ENCODE measurements at regions not wholly inside any gene's neighbourhood (a gene's known extent, or its start where the extent isn't known, plus 50 kb on each side); places are given as distances from the start of the nearest gene placed in this dataset.

- TF ChIP-seq RXRA (IDR thresholded peaks at IDR 0.05; ENCODE audit: borderline replicate concordance, low read depth), result no peak
- no peak for TF ChIP-seq CTCF (IDR thresholded peaks at IDR 0.05)
- TF ChIP-seq FOXM1 (IDR thresholded peaks at IDR 0.05; ENCODE audit: low read depth), result no peak
- no peak for TF ChIP-seq EP300 (IDR thresholded peaks at IDR 0.05; ENCODE audit: borderline replicate concordance in 1 of 2, low read depth in 1 of 2, low read length in 1 of 2)
- no peak for TF ChIP-seq ZBTB33 (IDR thresholded peaks at IDR 0.05; ENCODE audit: borderline replicate concordance, low read depth)
- TF ChIP-seq TAF1 (IDR thresholded peaks at IDR 0.05; ENCODE audit: borderline replicate concordance, low read depth, low read length), result no peak
- TF ChIP-seq MAX (IDR thresholded peaks at IDR 0.05; ENCODE audit: low read depth), result no peak
- no peak for TF ChIP-seq GABPA (IDR thresholded peaks at IDR 0.05; ENCODE audit: low read depth)
- no peak for TF ChIP-seq POLR2AphosphoS5 (IDR thresholded peaks at IDR 0.05; ENCODE audit: low read depth, low read length)
- no peak for TF ChIP-seq REST (IDR thresholded peaks at IDR 0.05; ENCODE audit: low read depth, low read length)
Measured at GRCh38 chr18:47748093-47748796, 182.2 kb downstream of the SMAD2 start.

All from SK-N-SH (cell line).